ENCODE measurements at regions not wholly inside any gene's neighbourhood (a gene's known extent, or its start where the extent isn't known, plus 50 kb on each side); places are given as distances from the start of the nearest gene placed in this dataset.

GRCh38 chr3:74080056-74080461, 455.3 kb upstream of the PDZRN3 start:
- TF ChIP-seq TAF1 (IDR thresholded peaks at IDR 0.05; ENCODE audit: low read depth, low read length) (no peak), POLR2A (IDR thresholded peaks at IDR 0.05; ENCODE audit: low read depth, low read length) (no peak), POLR2AphosphoS5 (IDR thresholded peaks at IDR 0.05; ENCODE audit: low read depth, low read length) (no peak)

Data from GM12891 (cell line).